ENCODE measurements at regions not wholly inside any gene's neighbourhood (a gene's known extent, or its start where the extent isn't known, plus 50 kb on each side); places are given as distances from the start of the nearest gene placed in this dataset.
"Not testable (repeated sequence)": the region's sequence is repeated elsewhere in the genome, so short reads cannot be mapped to it uniquely, and the experiment has no call there.

- peak; percentile 49 to 69 for ATAC-seq
Measured at GRCh38 chr2:12612168-12612567, 104.6 kb upstream of the TRIB2 start.

- no peak for ATAC-seq
Measured at GRCh38 chr2:12612671-12613070, 104.1 kb upstream of the TRIB2 start.

- no peak for ATAC-seq
Measured at GRCh38 chr2:12613137-12613835, 103.5 kb upstream of the TRIB2 start.

- no peak for ATAC-seq
Measured at GRCh38 chr2:12615509-12615908, 101.2 kb upstream of the TRIB2 start.

- ATAC-seq, result peak; percentile 18 to 56
Measured at GRCh38 chr2:12616456-12617156, 100.1 kb upstream of the TRIB2 start.

GRCh38 chr2:12617366-12617765 is 99.4 kb upstream of the TRIB2 start:
- no peak for ATAC-seq

GRCh38 chr2:12617853-12618252 is 98.9 kb upstream of the TRIB2 start:
- ATAC-seq, result no peak

GRCh38 chr2:12618576-12618975 is 98.2 kb upstream of the TRIB2 start:
- no peak for ATAC-seq

- no peak for ATAC-seq
Measured at GRCh38 chr2:12619975-12620374, 96.8 kb upstream of the TRIB2 start.

GRCh38 chr2:12620759-12621158 is 96.0 kb upstream of the TRIB2 start:
- peak in 1 of 2 donors; percentile 20 for ATAC-seq

GRCh38 chr2:12623051-12623450 is 93.7 kb upstream of the TRIB2 start:
- ATAC-seq, result no peak

GRCh38 chr2:12624384-12624783 is 92.4 kb upstream of the TRIB2 start:
- no peak for ATAC-seq

GRCh38 chr2:12624905-12625598 is 91.7 kb upstream of the TRIB2 start:
- no peak for ATAC-seq

- ATAC-seq, result not testable (repeated sequence)
Measured at GRCh38 chr2:12628541-12628940, 88.2 kb upstream of the TRIB2 start.

GRCh38 chr2:12636837-12637581 is 79.7 kb upstream of the TRIB2 start:
- ATAC-seq, result peak in 1 of 2 donors; percentile 41

GRCh38 chr2:12637754-12638153 is 79.0 kb upstream of the TRIB2 start:
- no peak for ATAC-seq

GRCh38 chr2:12641441-12641840 is 75.3 kb upstream of the TRIB2 start:
- ATAC-seq, result no peak

- ATAC-seq, result no peak
Measured at GRCh38 chr2:12642332-12642731, 74.4 kb upstream of the TRIB2 start.

GRCh38 chr2:12642859-12643258 is 73.9 kb upstream of the TRIB2 start:
- ATAC-seq, result no peak

GRCh38 chr2:12649602-12650400 is 66.9 kb upstream of the TRIB2 start:
- ATAC-seq, result no peak

GRCh38 chr2:12651641-12652040 is 65.1 kb upstream of the TRIB2 start:
- no peak for ATAC-seq

- ATAC-seq, result no peak
Measured at GRCh38 chr2:12652723-12653122, 64.0 kb upstream of the TRIB2 start.
